Chondrocyte (in vitro differentiated cells): ENCODE measurements at regions not wholly inside any gene's neighbourhood (a gene's known extent, or its start where the extent isn't known, plus 50 kb on each side); places are given as distances from the start of the nearest gene placed in this dataset.

Source experiments
- DNase-seq: peaks from one replicate; pipeline ENCODE4 v3.0.0; 2021; ENCODE audit warnings: mixed read lengths, low spot score
- H3K27ac Mint-ChIP-seq: one replicate; pipeline ENCODE4 v1.8.0; 2021; ENCODE audit warnings: mild to moderate bottlenecking, moderate library complexity, mixed read lengths; ENCODE audit not compliant: unreplicated experiment
- H3K27me3 Mint-ChIP-seq: 2 replicates; pipeline ENCODE4 v1.8.0; 2021; ENCODE audit warnings: low read depth, mixed read lengths
- H3K36me3 Mint-ChIP-seq: 2 replicates; pipeline ENCODE4 v1.8.0; 2021; ENCODE audit warnings: low read depth, mixed read lengths
- H3K4me1 Mint-ChIP-seq: 2 replicates; pipeline ENCODE4 v1.8.0; 2021; ENCODE audit warnings: low read depth, mild to moderate bottlenecking, mixed read lengths
- H3K4me3 Mint-ChIP-seq: one replicate; pipeline ENCODE4 v1.8.0; 2021; ENCODE audit warnings: mild to moderate bottlenecking, moderate library complexity, mixed read lengths; ENCODE audit not compliant: unreplicated experiment
- H3K9me3 Mint-ChIP-seq: 2 replicates; pipeline ENCODE4 v1.8.0; 2021; ENCODE audit warnings: low read depth, mixed read lengths
- CTCF ChIP-seq: fragments of 200-600 bp; sonication (generic); IDR thresholded peaks from 2 replicates; pipeline ENCODE4 v1.5.0; 2021; ENCODE audit warnings: antibody characterized with exemption, mild to moderate bottlenecking, moderate library complexity

GRCh38 chr20:24842274-24842917, 106.7 kb upstream of the CST7 start:
- Mint-ChIP-seq H3K4me3 (no peak overlapping the region), H3K36me3 (peaks cover 3% of the 10 kb centered on the region)
- DNase-seq: no peak

GRCh38 chr20:24842918-24843715, 106.0 kb upstream of the CST7 start:
- DNase-seq: no peak
- Mint-ChIP-seq H3K9me3 (peaks cover 17% of the 10 kb centered on the region), H3K27ac (no peak overlapping the region), H3K4me1 (no peaks in the 10 kb centered on the region), H3K27me3 (peaks cover 13% of the 10 kb centered on the region), H3K36me3 (peaks cover 7% of the 10 kb centered on the region), H3K4me3 (no peak overlapping the region)
- TF ChIP-seq CTCF: no peak

More at GRCh38 chr20:24842274-24842917, 106.7 kb upstream of the CST7 start:
- TF ChIP-seq CTCF: no peak
- H3K27me3 Mint-ChIP-seq: peaks cover 10% of the 10 kb centered on the region
- no peaks in the 10 kb centered on the region for H3K4me1 Mint-ChIP-seq
- H3K27ac Mint-ChIP-seq: no peak overlapping the region
- peaks cover 12% of the 10 kb centered on the region for H3K9me3 Mint-ChIP-seq

- peaks cover 35% of the 10 kb centered on the region for H3K9me3 Mint-ChIP-seq
- H3K36me3 Mint-ChIP-seq: peaks cover 10% of the 10 kb centered on the region
- TF ChIP-seq CTCF: no peak
- no peak for DNase-seq
- no peak overlapping the region for H3K4me3 Mint-ChIP-seq
- peaks cover 4% of the 10 kb centered on the region for H3K4me1 Mint-ChIP-seq
- peaks cover 32% of the 10 kb centered on the region for H3K27me3 Mint-ChIP-seq
- no peak overlapping the region for H3K27ac Mint-ChIP-seq
These were observed 98.9 kb upstream of the CST7 start for GRCh38 chr20:24850176-24850575.

- TF ChIP-seq CTCF: no peak
- Mint-ChIP-seq H3K4me3 (no peak overlapping the region), H3K27ac (no peak overlapping the region)
These were observed 97.6 kb upstream of the CST7 start for GRCh38 chr20:24851346-24852019.

GRCh38 chr20:24853916-24854315, 95.2 kb upstream of the CST7 start:
- no peak for DNase-seq
- Mint-ChIP-seq H3K9me3 (peaks cover 21% of the 10 kb centered on the region), H3K27ac (no peak overlapping the region), H3K36me3 (peaks cover 2% of the 10 kb centered on the region), H3K4me1 (peaks cover 4% of the 10 kb centered on the region), H3K4me3 (no peak overlapping the region), H3K27me3 (peaks cover 19% of the 10 kb centered on the region)
- TF ChIP-seq CTCF: no peak

More at GRCh38 chr20:24851346-24852019, 97.6 kb upstream of the CST7 start:
- peaks cover 28% of the 10 kb centered on the region for H3K27me3 Mint-ChIP-seq
- H3K9me3 Mint-ChIP-seq: peaks cover 27% of the 10 kb centered on the region
- peaks cover 10% of the 10 kb centered on the region for H3K36me3 Mint-ChIP-seq
- H3K4me1 Mint-ChIP-seq: peaks cover 4% of the 10 kb centered on the region
- DNase-seq: no peak
